Mesodermal cell (in vitro differentiated cells): ENCODE measurements at regions not wholly inside any gene's neighbourhood (a gene's known extent, or its start where the extent isn't known, plus 50 kb on each side); places are given as distances from the start of the nearest gene placed in this dataset.

Experiments used
- H3K27ac ChIP-seq: 2 replicates; pipeline ENCODE4 v1.7.0; 2013; ENCODE audit warnings: mild to moderate bottlenecking, low read depth, low read length, moderate library complexity; ENCODE audit not compliant: severe bottlenecking
- H3K36me3 ChIP-seq: 2 replicates; pipeline ENCODE4 v1.7.1; 2013; ENCODE audit warnings: mild to moderate bottlenecking, low read length, moderate library complexity; ENCODE audit not compliant: control insufficient read depth, insufficient read depth
- H3K4me1 ChIP-seq: one replicate; pipeline ENCODE4 v1.7.1; 2013; ENCODE audit warnings: mild to moderate bottlenecking, low read length; ENCODE audit not compliant: insufficient read depth, control insufficient read depth, poor library complexity, severe bottlenecking
- H3K4me3 ChIP-seq: 2 replicates; pipeline ENCODE4 v1.7.0; 2013; ENCODE audit warnings: low read length, control low read depth, mild to moderate bottlenecking; ENCODE audit not compliant: insufficient read depth, poor library complexity, severe bottlenecking; ENCODE audit errors: extremely low read depth
- H3K9me3 ChIP-seq: 2 replicates; pipeline ENCODE4 v1.7.1; 2013; ENCODE audit warnings: mild to moderate bottlenecking, low read length, moderate library complexity; ENCODE audit not compliant: control insufficient read depth
- WGBS, 2 experiments: methylation state at CpG; one replicate each; pipeline ENCODE4 v1.1.5; 2013; ENCODE audit warnings: missing lambda C conversion rate in 2 of 2; ENCODE audit not compliant: insufficient coverage in 2 of 2; 5-methylcytosine and 5-hydroxymethylcytosine counted together

- Histone ChIP-seq H3K27ac (no peak overlapping the region), H3K4me1 (peaks cover 12% of the 10 kb centered on the region), H3K9me3 (peaks cover 7% of the 10 kb centered on the region), H3K36me3 (no peaks in the 10 kb centered on the region), H3K4me3 (no peak overlapping the region)
- WGBS, 2 experiments, result 75 to 83% methylated on average over 3 of the region's 3 CpGs
Measured at GRCh38 chr11:15692739-15693138, 578.0 kb downstream of the INSC start.

DNA sequence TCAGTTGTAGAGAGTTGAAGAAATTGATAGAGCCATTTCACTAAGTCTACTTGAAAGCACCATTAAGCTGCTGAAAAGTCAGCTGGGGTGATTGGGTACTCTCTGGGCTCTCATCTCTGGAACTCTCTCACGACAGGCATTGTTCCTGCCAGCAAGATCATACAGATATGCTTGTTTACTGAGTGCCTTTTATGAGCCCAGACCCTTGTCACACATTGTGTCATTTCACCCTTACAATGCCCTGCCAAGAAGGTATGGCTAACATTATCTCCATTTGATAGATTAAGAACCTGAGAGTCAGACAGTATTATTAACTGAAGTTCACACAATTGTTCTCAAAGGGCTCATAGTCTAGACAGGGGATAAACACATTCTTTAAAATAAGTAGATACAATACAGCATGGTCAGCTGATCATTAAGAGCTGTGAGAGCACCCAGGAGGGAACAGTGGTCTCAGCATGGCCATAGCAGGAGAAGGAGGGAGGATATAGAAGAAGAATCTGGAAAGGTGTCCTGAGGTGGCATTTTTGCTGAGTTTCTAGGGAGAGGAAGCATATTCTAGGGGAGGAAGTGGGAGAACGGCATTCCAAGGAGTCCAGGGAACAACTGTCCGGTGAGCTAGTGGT is 580.5 kb downstream of the INSC start:
- H3K4me3 ChIP-seq, result no peak overlapping the region
- WGBS, 2 experiments, result 73 to 86% methylated on average over 3 of the region's 3 CpGs
- H3K9me3 ChIP-seq, result peaks cover 7% of the 10 kb centered on the region
- H3K4me1 ChIP-seq, result peaks cover 7% of the 10 kb centered on the region
- H3K36me3 ChIP-seq, result no peaks in the 10 kb centered on the region
- no peak overlapping the region for H3K27ac ChIP-seq

GRCh38 chr11:15696069-15696468 is 581.3 kb downstream of the INSC start:
- WGBS, 2 experiments, result 82 to 86% methylated on average over 3 of the region's 3 CpGs
- Histone ChIP-seq H3K36me3 (no peaks in the 10 kb centered on the region), H3K4me3 (no peak overlapping the region), H3K9me3 (peaks cover 7% of the 10 kb centered on the region), H3K27ac (no peak overlapping the region), H3K4me1 (peaks cover 7% of the 10 kb centered on the region)

DNA sequence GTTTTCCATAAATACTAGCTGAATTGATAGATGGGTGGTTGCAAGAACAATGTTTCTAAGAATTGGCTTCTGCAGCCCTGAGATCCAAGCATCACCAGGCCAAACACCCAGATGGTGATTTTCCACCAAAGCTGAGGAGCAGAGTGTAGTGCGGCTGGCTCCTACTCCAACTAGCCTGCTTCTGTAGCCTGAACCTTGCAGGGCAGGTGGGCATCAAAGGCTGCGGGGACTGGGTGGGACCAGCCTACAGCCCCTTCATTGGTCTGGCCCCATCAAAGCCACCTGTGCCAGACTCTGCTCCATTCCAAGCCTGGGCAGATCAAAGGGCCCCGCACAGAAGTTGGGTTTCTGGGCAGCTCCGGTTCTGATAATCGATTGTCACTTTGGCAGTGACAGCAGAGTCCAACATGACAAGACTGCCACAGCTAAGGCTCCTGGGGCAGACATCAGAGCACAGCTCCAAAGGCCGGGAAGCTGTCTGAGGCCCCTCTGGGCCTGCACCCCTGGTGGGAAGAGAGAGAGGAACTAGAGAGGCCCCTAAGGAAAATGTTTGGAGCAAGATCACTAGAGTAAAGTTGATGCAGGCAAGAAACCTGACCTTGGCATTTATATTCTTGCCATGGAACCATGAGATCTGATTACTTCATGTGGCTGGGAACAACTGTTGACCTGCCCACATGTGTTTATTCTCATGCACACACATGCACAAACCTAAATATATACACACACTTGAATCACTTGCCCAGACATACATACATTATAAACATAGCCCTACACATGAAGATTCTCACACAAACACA is 582.9 kb downstream of the INSC start:
- Histone ChIP-seq H3K27ac (no peak overlapping the region), H3K4me3 (no peak overlapping the region), H3K4me1 (peaks cover 4% of the 10 kb centered on the region), H3K36me3 (no peaks in the 10 kb centered on the region), H3K9me3 (no peaks in the 10 kb centered on the region)
- 86 to 87% methylated on average over 5 to 6 of the region's 6 CpGs for WGBS, 2 experiments

DNA sequence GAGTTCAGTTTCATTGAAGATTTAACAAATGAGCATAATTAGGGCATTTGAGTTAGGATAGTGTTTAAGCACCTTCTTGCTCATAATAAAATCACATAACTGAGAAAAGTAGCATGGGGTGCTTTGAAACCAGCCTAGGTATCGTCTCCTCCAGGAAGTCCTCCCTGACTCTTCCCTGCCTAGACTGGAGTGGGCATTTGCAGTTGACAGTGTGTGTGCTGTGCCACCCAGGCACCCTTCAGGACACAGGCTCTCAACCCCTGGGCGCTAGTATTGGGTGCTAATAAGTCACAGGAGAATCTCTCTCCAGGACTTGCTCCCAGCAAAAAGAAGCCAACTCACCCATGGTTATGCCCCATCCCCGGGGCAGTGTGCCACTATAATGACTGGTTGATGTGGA is 584.1 kb downstream of the INSC start:
- Histone ChIP-seq H3K27ac (no peak overlapping the region), H3K9me3 (no peaks in the 10 kb centered on the region), H3K4me1 (no peaks in the 10 kb centered on the region), H3K36me3 (no peaks in the 10 kb centered on the region), H3K4me3 (no peak overlapping the region)
- WGBS, 2 experiments, result 92 to 100% methylated on average over 1 to 2 of the region's 3 CpGs

DNA sequence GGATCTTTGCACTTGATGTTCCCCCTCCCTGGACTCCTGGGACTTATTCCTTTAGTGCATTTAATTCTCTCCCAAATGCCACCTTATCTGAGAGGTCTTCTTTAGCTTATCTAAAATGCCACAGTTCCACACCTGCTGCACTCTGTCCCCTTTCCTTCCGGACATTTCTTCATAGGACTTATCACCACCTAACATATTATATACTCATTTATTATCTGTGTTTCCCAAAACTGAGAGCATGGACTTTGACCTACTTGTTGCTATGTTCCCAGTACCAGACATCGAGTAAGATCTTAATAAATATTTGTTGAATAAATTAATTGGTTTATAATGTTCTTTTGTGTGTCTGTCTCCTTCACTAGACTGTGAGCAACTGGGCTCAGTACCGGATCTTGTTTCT is 585.3 kb downstream of the INSC start:
- no peak overlapping the region for H3K4me3 ChIP-seq
- no peaks in the 10 kb centered on the region for H3K4me1 ChIP-seq
- H3K27ac ChIP-seq, result no peak overlapping the region
- no peaks in the 10 kb centered on the region for H3K36me3 ChIP-seq
- 100% methylated on average over 1 to 2 of the region's 3 CpGs for WGBS, 2 experiments
- H3K9me3 ChIP-seq, result no peaks in the 10 kb centered on the region

DNA sequence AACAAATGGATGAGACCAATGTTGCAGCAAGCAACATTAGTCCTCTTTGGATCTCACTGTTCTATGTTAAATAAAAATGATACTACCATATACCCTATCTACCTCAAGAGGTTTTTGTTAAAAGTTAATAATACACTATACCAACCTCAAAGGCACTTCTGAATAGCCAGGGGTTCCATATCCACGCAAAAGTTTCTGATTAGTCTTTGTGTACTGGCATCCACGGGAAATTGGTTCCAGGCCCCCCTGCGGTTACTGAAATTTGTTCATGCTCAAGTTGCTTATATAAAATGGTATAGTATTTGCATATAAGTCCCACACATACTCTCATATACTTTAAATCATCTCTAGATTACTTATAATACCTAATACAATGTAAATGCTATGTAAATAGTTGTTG is 585.7 kb downstream of the INSC start:
- Histone ChIP-seq H3K27ac (no peak overlapping the region), H3K36me3 (no peaks in the 10 kb centered on the region), H3K4me3 (no peak overlapping the region), H3K4me1 (no peaks in the 10 kb centered on the region), H3K9me3 (no peaks in the 10 kb centered on the region)
- WGBS, 2 experiments, result 100% methylated on average over 2 of the region's 3 CpGs; no CpG with 5 or more reads in 1 of the 2 experiments

GRCh38 chr11:15704064-15704463 is 589.3 kb downstream of the INSC start:
- no peaks in the 10 kb centered on the region for H3K36me3 ChIP-seq

GRCh38 chr11:15704556-15704955 is 589.8 kb downstream of the INSC start:
- Histone ChIP-seq H3K4me1 (no peaks in the 10 kb centered on the region), H3K4me3 (no peak overlapping the region), H3K27ac (no peak overlapping the region), H3K36me3 (no peaks in the 10 kb centered on the region), H3K9me3 (peaks cover 5% of the 10 kb centered on the region)

More at GRCh38 chr11:15704064-15704463, 589.3 kb downstream of the INSC start:
- no CpG with 5 or more reads among the region's 1 CpG for WGBS, 2 experiments
- H3K4me1 ChIP-seq, result no peaks in the 10 kb centered on the region
- no peak overlapping the region for H3K27ac ChIP-seq
- H3K9me3 ChIP-seq, result peaks cover 2% of the 10 kb centered on the region
- no peak overlapping the region for H3K4me3 ChIP-seq

DNA sequence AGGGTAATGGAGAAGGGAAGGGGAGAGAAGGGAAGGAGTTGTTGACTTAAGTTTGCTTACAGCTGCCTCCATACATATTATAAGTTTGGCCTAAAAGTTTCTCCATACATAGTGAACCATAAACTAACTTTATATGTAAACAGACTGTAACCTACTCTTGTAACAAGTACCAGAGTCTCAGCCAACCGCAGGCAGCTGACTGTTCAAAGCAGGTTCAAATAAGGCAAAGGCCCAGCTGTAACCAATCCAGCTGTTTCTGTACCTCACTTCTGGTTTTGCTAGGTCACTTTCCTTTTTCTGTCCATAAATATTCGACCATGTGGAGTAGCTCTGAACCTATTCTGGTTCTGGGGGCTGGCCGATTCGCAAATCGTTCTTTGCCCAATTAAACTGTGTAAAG is 591.2 kb downstream of the INSC start:
- Histone ChIP-seq H3K9me3 (peaks cover 5% of the 10 kb centered on the region), H3K4me3 (no peak overlapping the region), H3K36me3 (no peaks in the 10 kb centered on the region), H3K27ac (no peak overlapping the region), H3K4me1 (no peaks in the 10 kb centered on the region)
- 88 to 100% methylated on average over 1 of the region's 5 CpGs for WGBS, 2 experiments

- no peaks in the 10 kb centered on the region for H3K4me1 ChIP-seq
- H3K36me3 ChIP-seq, result no peaks in the 10 kb centered on the region
- no peak overlapping the region for H3K27ac ChIP-seq
- no peak overlapping the region for H3K4me3 ChIP-seq
- 78 to 88% methylated on average over 1 of the region's 1 CpG for WGBS, 2 experiments
- H3K9me3 ChIP-seq, result peaks cover 5% of the 10 kb centered on the region
Measured at GRCh38 chr11:15707194-15707593, 592.5 kb downstream of the INSC start.
